Bone marrow (tissue), 2 donors: ENCODE measurements at regions not wholly inside any gene's neighbourhood (a gene's known extent, or its start where the extent isn't known, plus 50 kb on each side); places are given as distances from the start of the nearest gene placed in this dataset.

Experiments used
- DNase-seq, 2 donors: peaks; one replicate each; lab custom pipeline; 2025; lab: John Stamatoyannopoulos, UW

- no peak for DNase-seq
Observed at GRCh38 chr16:51430716-51431369, 279.8 kb upstream of the SALL1 start.

- no peak for DNase-seq
Observed at GRCh38 chr16:51429041-51429440, 278.0 kb upstream of the SALL1 start.

- DNase-seq, result no peak
Observed at GRCh38 chr16:51427085-51427484, 276.0 kb upstream of the SALL1 start.

GRCh38 chr16:51426276-51426675, 275.2 kb upstream of the SALL1 start:
- no peak for DNase-seq

- DNase-seq, result no peak
Observed at GRCh38 chr16:51420247-51420646, 269.2 kb upstream of the SALL1 start.

- DNase-seq, result no peak
Observed at GRCh38 chr16:51419768-51420167, 268.7 kb upstream of the SALL1 start.

- no peak for DNase-seq
Observed at GRCh38 chr16:51418258-51418657, 267.2 kb upstream of the SALL1 start.

- no peak for DNase-seq
Observed at GRCh38 chr16:51416926-51417325, 265.9 kb upstream of the SALL1 start.

- DNase-seq, result no peak
Observed at GRCh38 chr16:51410125-51410524, 259.1 kb upstream of the SALL1 start.

GRCh38 chr16:51409001-51409675, 258.1 kb upstream of the SALL1 start:
- no peak for DNase-seq

GRCh38 chr16:51408357-51408756, 257.3 kb upstream of the SALL1 start:
- DNase-seq, result no peak

GRCh38 chr16:51407921-51408320, 256.9 kb upstream of the SALL1 start:
- no peak for DNase-seq

GRCh38 chr16:51407199-51407598, 256.1 kb upstream of the SALL1 start:
- no peak for DNase-seq

GRCh38 chr16:51405361-51405760, 254.3 kb upstream of the SALL1 start:
- no peak for DNase-seq

GRCh38 chr16:51404386-51404785, 253.3 kb upstream of the SALL1 start:
- no peak for DNase-seq

GRCh38 chr16:51402785-51403184, 251.7 kb upstream of the SALL1 start:
- DNase-seq, result no peak

GRCh38 chr16:51402298-51402697, 251.2 kb upstream of the SALL1 start:
- no peak for DNase-seq

GRCh38 chr16:51401673-51402072, 250.6 kb upstream of the SALL1 start:
- DNase-seq, result no peak

GRCh38 chr16:51399908-51400670, 249.0 kb upstream of the SALL1 start:
- DNase-seq, result no peak

GRCh38 chr16:51394421-51394820, 243.4 kb upstream of the SALL1 start:
- no peak for DNase-seq

- DNase-seq, result no peak
Observed at GRCh38 chr16:51393381-51394005, 242.4 kb upstream of the SALL1 start.

- no peak for DNase-seq
Observed at GRCh38 chr16:51392521-51393187, 241.6 kb upstream of the SALL1 start.
